ENCODE measurements at regions not wholly inside any gene's neighbourhood (a gene's known extent, or its start where the extent isn't known, plus 50 kb on each side); places are given as distances from the start of the nearest gene placed in this dataset.

DNA sequence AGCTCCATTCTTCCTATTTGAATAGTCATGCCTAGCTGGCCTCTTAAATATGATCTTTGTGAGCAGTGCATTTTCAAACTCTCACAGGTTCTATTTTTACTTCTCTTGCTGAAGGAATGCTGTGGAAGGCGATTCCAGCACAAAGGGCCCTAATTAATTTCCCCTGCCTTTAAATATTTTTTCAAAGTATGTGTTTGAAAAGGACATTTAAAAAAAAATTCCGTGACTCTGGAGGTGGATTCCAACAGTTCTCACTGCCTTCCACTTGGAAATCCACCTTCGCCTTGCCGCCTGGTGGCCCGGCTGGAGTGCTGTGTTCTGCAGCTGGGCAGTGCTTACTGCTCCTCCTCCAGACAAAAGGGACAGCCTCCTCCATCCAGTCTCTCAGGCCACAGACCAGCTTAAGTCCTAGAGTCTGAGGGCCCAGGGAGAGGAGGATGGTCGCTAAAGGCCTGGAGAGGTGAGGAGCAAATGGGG lies 61.5 kb upstream of the CORO2B start:
- TF ChIP-seq, protein P1, sequence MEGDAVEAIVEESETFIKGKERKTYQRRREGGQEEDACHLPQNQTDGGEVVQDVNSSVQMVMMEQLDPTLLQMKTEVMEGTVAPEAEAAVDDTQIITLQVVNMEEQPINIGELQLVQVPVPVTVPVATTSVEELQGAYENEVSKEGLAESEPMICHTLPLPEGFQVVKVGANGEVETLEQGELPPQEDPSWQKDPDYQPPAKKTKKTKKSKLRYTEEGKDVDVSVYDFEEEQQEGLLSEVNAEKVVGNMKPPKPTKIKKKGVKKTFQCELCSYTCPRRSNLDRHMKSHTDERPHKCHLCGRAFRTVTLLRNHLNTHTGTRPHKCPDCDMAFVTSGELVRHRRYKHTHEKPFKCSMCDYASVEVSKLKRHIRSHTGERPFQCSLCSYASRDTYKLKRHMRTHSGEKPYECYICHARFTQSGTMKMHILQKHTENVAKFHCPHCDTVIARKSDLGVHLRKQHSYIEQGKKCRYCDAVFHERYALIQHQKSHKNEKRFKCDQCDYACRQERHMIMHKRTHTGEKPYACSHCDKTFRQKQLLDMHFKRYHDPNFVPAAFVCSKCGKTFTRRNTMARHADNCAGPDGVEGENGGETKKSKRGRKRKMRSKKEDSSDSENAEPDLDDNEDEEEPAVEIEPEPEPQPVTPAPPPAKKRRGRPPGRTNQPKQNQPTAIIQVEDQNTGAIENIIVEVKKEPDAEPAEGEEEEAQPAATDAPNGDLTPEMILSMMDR (IDR thresholded peaks at IDR 0.05; ENCODE audit: control extremely low read depth in 1 of 3, insufficient read depth in 1 of 3, low read depth in 1 of 3, low read length in 3 of 3), result peak; percentile 11 to 20 (median 11); a peak in 3 of 4 replicates
- TF ChIP-seq TCF12 (IDR thresholded peaks at IDR 0.05; ENCODE audit: low read depth, low read length), result no peak
- no peak for TF ChIP-seq USF2 (IDR thresholded peaks at IDR 0.05; ENCODE audit: low read length)
- no peak for TF ChIP-seq POLR2A (IDR thresholded peaks at IDR 0.05; ENCODE audit: control extremely low read depth in 1 of 2, low read depth in 2 of 2, low read length in 2 of 2)
- no peak for TF ChIP-seq ATF2 (IDR thresholded peaks at IDR 0.05; ENCODE audit: low read length)
- no peak for TF ChIP-seq CEBPB (IDR thresholded peaks at IDR 0.05; ENCODE audit: low read depth, low read length)
- TF ChIP-seq ZNF274 (IDR thresholded peaks at IDR 0.05; ENCODE audit: borderline replicate concordance, extremely low read depth, low read length), result no peak
- no peak for TF ChIP-seq BACH1 (IDR thresholded peaks at IDR 0.05; ENCODE audit: low read length)
- TF ChIP-seq CHD1 (IDR thresholded peaks at IDR 0.05; ENCODE audit: low read depth, low read length), result no peak
